Caco-2 (cell line): ENCODE measurements at regions not wholly inside any gene's neighbourhood (a gene's known extent, or its start where the extent isn't known, plus 50 kb on each side); places are given as distances from the start of the nearest gene placed in this dataset.
"Not testable (repeated sequence)": the region's sequence is repeated elsewhere in the genome, so short reads cannot be mapped to it uniquely, and the experiment has no call there.

Experiments
- BruUV-seq: library from RNA; stranded (reverse); fragments of 400-500 nt; replicated peaks from 2 replicates; lab custom pipeline; 2021; lab: Mats Ljungman, UMichigan
- CTCF ChIA-PET: fragments of 300-600 bp; sonication (Branson Sonifier 250); formaldehyde crosslinking; loops from one replicate; lab custom pipeline; 2022; ENCODE audit warnings: antibody characterized with exemption; lab: Charles Lee
- POLR2A ChIA-PET: fragments of 300-600 bp; sonication (Branson Sonifier 250); formaldehyde crosslinking; loops from one replicate; lab custom pipeline; 2022; ENCODE audit warnings: antibody characterized with exemption; lab: Charles Lee
- DNase-seq, 2 experiments: peaks; one replicate each; pipeline versions ENCODE4 v3.0.0 to v3.0.0-alpha.2; 2020 to 2022
- H3K27me3 ChIP-seq: replicated peaks from 2 replicates; pipeline ENCODE4 v1.6.0; 2011; ENCODE audit warnings: low read length; ENCODE audit not compliant: control insufficient read depth, insufficient read depth
- H3K36me3 ChIP-seq: 2 replicates; pipeline ENCODE4 v1.5.1; 2011; ENCODE audit warnings: low read length; ENCODE audit not compliant: control insufficient read depth, insufficient read depth
- H3K4me1 ChIP-seq: fragments of 250-450 bp; sonication (Bioruptor Pico); 2 replicates; pipeline ENCODE4 v1.5.1; 2020; ENCODE audit warnings: mild to moderate bottlenecking
- H3K4me3 ChIP-seq: 2 replicates; pipeline ENCODE4 v1.5.1; 2011; ENCODE audit warnings: low read depth, mild to moderate bottlenecking, control low read depth, low read length
- H3K9me3 ChIP-seq: fragments of 250-450 bp; sonication (Bioruptor Pico); 2 replicates; pipeline ENCODE4 v1.5.1; 2020; ENCODE audit warnings: mild to moderate bottlenecking, moderate library complexity
- H3K27ac Mint-ChIP-seq: one replicate; pipeline ENCODE4 v1.8.0; 2022; ENCODE audit warnings: mixed read lengths; ENCODE audit not compliant: unreplicated experiment
- H3K27me3 Mint-ChIP-seq: one replicate; pipeline ENCODE4 v1.8.0; 2022; ENCODE audit warnings: mixed read lengths; ENCODE audit not compliant: insufficient read depth, unreplicated experiment
- H3K36me3 Mint-ChIP-seq: one replicate; pipeline ENCODE4 v1.8.0; 2022; ENCODE audit warnings: mild to moderate bottlenecking, mixed read lengths; ENCODE audit not compliant: insufficient read depth, unreplicated experiment
- H3K4me1 Mint-ChIP-seq: one replicate; pipeline ENCODE4 v1.8.0; 2022; ENCODE audit warnings: low read depth, mixed read lengths; ENCODE audit not compliant: unreplicated experiment
- H3K4me3 Mint-ChIP-seq: one replicate; pipeline ENCODE4 v1.8.0; 2022; ENCODE audit warnings: mild to moderate bottlenecking, moderate library complexity, mixed read lengths; ENCODE audit not compliant: unreplicated experiment
- H3K9me3 Mint-ChIP-seq: one replicate; pipeline ENCODE4 v1.8.0; 2022; ENCODE audit warnings: mixed read lengths; ENCODE audit not compliant: unreplicated experiment
- intact Hi-C: fragments of 100-400 bp; cut with micrococcal nuclease; formaldehyde crosslinking; loops from one replicate; pipeline ENCODE4 v1.10.0; 2022; ENCODE audit not compliant: unreplicated experiment
- TF ChIP-seq, protein P1 (sequence below), 2 experiments: fragments of 200-600 bp in 1 of 2; IDR thresholded peaks; 1 replicate in 1 of 2; 2 replicates in 1 of 2; pipeline versions ENCODE4 v1.5.1 to v1.8.0; 2011 to 2022; ENCODE audit warnings: antibody characterized with exemption in 1 of 2, control low read depth in 1 of 2, inconsistent platforms in 1 of 2, low read depth in 1 of 2, low read length in 1 of 2, mild to moderate bottlenecking in 1 of 2, moderate library complexity in 1 of 2; ENCODE audit not compliant: insufficient read depth in 1 of 2, severe bottlenecking in 1 of 2, unreplicated experiment in 1 of 2

- intact Hi-C loops: loop anchor here (2.0 kb wide), 1 partner anchor 19 kb away; no protein-coding TSS in a partner anchor
- CTCF ChIA-PET: no interaction called here
- H3K4me1 Mint-ChIP-seq: peaks cover 7% of the 10 kb centered on the region
These were observed 416.7 kb downstream of the TFEC start for GRCh38 chr7:115613836-115614235.

GRCh38 chr7:115603416-115603815 lies 427.1 kb downstream of the TFEC start:
- BruUV-seq: no TSS peak
- intact Hi-C loops: no loop called here
- ChIA-PET CTCF (no interaction called here), POLR2A (interaction anchor here (0.6 kb wide), 1 partner anchor 79 kb away, joined by 5 read pairs; no protein-coding TSS in a partner anchor)
- Histone ChIP-seq H3K9me3 (no peaks in the 10 kb centered on the region), H3K36me3 (no peaks in the 10 kb centered on the region), H3K4me1 (no peaks in the 10 kb centered on the region), H3K27me3 (no peaks in the 10 kb centered on the region), H3K4me3 (no peak overlapping the region)
- Mint-ChIP-seq H3K36me3 (no peaks in the 10 kb centered on the region), H3K4me3 (no peak overlapping the region), H3K4me1 (no peaks in the 10 kb centered on the region), H3K27me3 (no peaks in the 10 kb centered on the region), H3K9me3 (no peaks in the 10 kb centered on the region), H3K27ac (no peak overlapping the region)
- TF ChIP-seq, protein P1, sequence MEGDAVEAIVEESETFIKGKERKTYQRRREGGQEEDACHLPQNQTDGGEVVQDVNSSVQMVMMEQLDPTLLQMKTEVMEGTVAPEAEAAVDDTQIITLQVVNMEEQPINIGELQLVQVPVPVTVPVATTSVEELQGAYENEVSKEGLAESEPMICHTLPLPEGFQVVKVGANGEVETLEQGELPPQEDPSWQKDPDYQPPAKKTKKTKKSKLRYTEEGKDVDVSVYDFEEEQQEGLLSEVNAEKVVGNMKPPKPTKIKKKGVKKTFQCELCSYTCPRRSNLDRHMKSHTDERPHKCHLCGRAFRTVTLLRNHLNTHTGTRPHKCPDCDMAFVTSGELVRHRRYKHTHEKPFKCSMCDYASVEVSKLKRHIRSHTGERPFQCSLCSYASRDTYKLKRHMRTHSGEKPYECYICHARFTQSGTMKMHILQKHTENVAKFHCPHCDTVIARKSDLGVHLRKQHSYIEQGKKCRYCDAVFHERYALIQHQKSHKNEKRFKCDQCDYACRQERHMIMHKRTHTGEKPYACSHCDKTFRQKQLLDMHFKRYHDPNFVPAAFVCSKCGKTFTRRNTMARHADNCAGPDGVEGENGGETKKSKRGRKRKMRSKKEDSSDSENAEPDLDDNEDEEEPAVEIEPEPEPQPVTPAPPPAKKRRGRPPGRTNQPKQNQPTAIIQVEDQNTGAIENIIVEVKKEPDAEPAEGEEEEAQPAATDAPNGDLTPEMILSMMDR (IDR thresholded peaks at IDR 0.05; ENCODE audit: insufficient read depth in 1 of 2, low read depth in 1 of 2, low read length in 1 of 2, severe bottlenecking in 1 of 2, unreplicated experiment in 1 of 2): peak in 1 of 2 experiments; percentile 27
- peak in 1 of 2 experiments; percentile 14 for DNase-seq

More at GRCh38 chr7:115613836-115614235, 416.7 kb downstream of the TFEC start:
- no peaks in the 10 kb centered on the region for H3K4me1 ChIP-seq
- H3K4me3 ChIP-seq: no peak overlapping the region
- no TSS peak for BruUV-seq
- no peaks in the 10 kb centered on the region for H3K27me3 ChIP-seq
- Mint-ChIP-seq H3K27me3 (no peaks in the 10 kb centered on the region), H3K27ac (no peak overlapping the region), H3K9me3 (no peaks in the 10 kb centered on the region), H3K36me3 (no peaks in the 10 kb centered on the region), H3K4me3 (no peak overlapping the region)
- DNase-seq: no peak
- no peaks in the 10 kb centered on the region for H3K9me3 ChIP-seq
- POLR2A ChIA-PET: no interaction called here
- no peaks in the 10 kb centered on the region for H3K36me3 ChIP-seq
- TF ChIP-seq, protein P1 (IDR thresholded peaks at IDR 0.05; ENCODE audit: insufficient read depth in 1 of 2, low read depth in 1 of 2, low read length in 1 of 2, severe bottlenecking in 1 of 2, unreplicated experiment in 1 of 2): no peak

DNA sequence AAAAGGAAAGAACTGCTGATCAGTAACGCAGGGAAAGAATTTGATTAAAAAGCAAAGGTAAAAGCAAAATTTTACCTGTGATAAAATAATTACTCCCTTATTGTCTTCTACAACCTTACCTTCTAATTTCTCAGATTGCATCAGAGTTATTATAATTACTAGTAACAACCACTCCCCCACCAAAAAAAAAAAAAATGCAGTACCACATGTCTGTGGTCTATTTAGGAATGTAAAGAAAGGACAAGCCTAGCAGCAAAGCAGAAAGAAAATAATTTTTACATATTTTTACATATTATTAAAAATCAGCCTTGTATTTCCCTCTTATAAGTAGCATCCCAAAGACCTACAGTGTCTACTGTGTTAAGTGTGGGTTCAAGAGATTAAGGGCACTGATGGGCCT lies 430.4 kb downstream of the TFEC start:
- no peak overlapping the region for H3K4me3 Mint-ChIP-seq
- DNase-seq: no peak
- no peak overlapping the region for H3K4me3 ChIP-seq
- ChIA-PET POLR2A (no interaction called here), CTCF (no interaction called here)
- intact Hi-C loops: no loop called here
- no peaks in the 10 kb centered on the region for H3K36me3 Mint-ChIP-seq
- H3K27ac Mint-ChIP-seq: no peak overlapping the region
- H3K9me3 ChIP-seq: 0 out of 2 replicates have a peak, but pooled peaks cover 5% of the 10 kb centered on the region
- H3K27me3 ChIP-seq: no peaks in the 10 kb centered on the region
- H3K4me1 Mint-ChIP-seq: no peaks in the 10 kb centered on the region
- no peaks in the 10 kb centered on the region for H3K36me3 ChIP-seq
- peaks cover 31% of the 10 kb centered on the region for H3K9me3 Mint-ChIP-seq
- H3K27me3 Mint-ChIP-seq: no peaks in the 10 kb centered on the region
- BruUV-seq: no TSS peak
- TF ChIP-seq, protein P1 (IDR thresholded peaks at IDR 0.05; ENCODE audit: insufficient read depth in 1 of 2, low read depth in 1 of 2, low read length in 1 of 2, severe bottlenecking in 1 of 2, unreplicated experiment in 1 of 2): no peak
- H3K4me1 ChIP-seq: no peaks in the 10 kb centered on the region

- H3K27me3 Mint-ChIP-seq, BruUV-seq, CTCF ChIA-PET, H3K4me1 ChIP-seq, H3K4me3 Mint-ChIP-seq, intact Hi-C loops, H3K27me3 ChIP-seq, H3K36me3 Mint-ChIP-seq, H3K9me3 ChIP-seq, H3K27ac Mint-ChIP-seq, DNase-seq, POLR2A ChIA-PET, H3K4me1 Mint-ChIP-seq, H3K36me3 ChIP-seq, H3K4me3 ChIP-seq: not testable (repeated sequence)
- peaks cover 40% of the 10 kb centered on the region for H3K9me3 Mint-ChIP-seq
These were observed 431.4 kb downstream of the TFEC start for GRCh38 chr7:115599184-115599583.

DNA sequence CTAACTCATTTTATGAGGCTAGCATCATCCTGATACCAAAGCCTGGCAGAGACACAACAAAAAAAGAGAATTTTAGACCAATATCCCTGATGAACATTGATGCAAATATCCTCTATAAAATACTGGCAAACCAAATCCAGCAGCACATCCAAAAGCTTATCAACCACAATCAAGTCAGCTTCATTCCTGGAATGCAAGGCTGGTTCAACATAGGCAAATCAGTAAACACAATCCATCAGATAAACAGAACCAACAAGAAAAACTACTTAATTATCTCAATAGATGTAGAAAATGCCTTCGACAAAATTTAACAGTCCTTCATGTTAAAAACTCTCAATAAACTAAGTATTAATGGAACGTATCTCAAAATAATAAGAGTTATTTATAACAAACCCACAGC lies 433.3 kb downstream of the TFEC start:
- POLR2A ChIA-PET, H3K27me3 ChIP-seq, BruUV-seq, DNase-seq, CTCF ChIA-PET, H3K27me3 Mint-ChIP-seq, H3K36me3 Mint-ChIP-seq, H3K9me3 ChIP-seq, H3K4me3 Mint-ChIP-seq, H3K27ac Mint-ChIP-seq, H3K36me3 ChIP-seq, intact Hi-C loops, H3K4me3 ChIP-seq, H3K4me1 ChIP-seq: not testable (repeated sequence)
- Mint-ChIP-seq H3K4me1 (peaks cover 15% of the 10 kb centered on the region), H3K9me3 (peaks cover 40% of the 10 kb centered on the region)
